Endodermal cell (in vitro differentiated cells): ENCODE measurements at regions not wholly inside any gene's neighbourhood (a gene's known extent, or its start where the extent isn't known, plus 50 kb on each side); places are given as distances from the start of the nearest gene placed in this dataset.

Experiments used
- DNase-seq: peaks from one replicate; pipeline ENCODE4 v3.0.0-alpha.2; 2017
- H3K27ac ChIP-seq: 2 replicates; pipeline ENCODE4 v1.5.1; 2013; ENCODE audit warnings: mild to moderate bottlenecking, low read depth, low read length, moderate library complexity
- H3K27me3 ChIP-seq: 2 replicates; pipeline ENCODE4 v1.6.1; 2013; ENCODE audit warnings: mild to moderate bottlenecking, low read length, moderate library complexity; ENCODE audit not compliant: insufficient read depth, control insufficient read depth, poor library complexity, severe bottlenecking
- H3K36me3 ChIP-seq: 2 replicates; pipeline ENCODE4 v1.7.0; 2013; ENCODE audit warnings: mild to moderate bottlenecking, low read length, moderate library complexity; ENCODE audit not compliant: control insufficient read depth, insufficient read depth
- H3K4me1 ChIP-seq: one replicate; pipeline ENCODE4 v1.7.0; 2013; ENCODE audit warnings: low read length; ENCODE audit not compliant: control insufficient read depth, insufficient read depth
- H3K4me3 ChIP-seq: 2 replicates; pipeline ENCODE4 v1.5.1; 2013; ENCODE audit warnings: mild to moderate bottlenecking, low read length, moderate library complexity
- H3K9ac ChIP-seq: 2 replicates; pipeline ENCODE4 v1.6.1; 2013; ENCODE audit warnings: mild to moderate bottlenecking, low read length, moderate library complexity; ENCODE audit not compliant: poor library complexity, severe bottlenecking; ENCODE audit errors: extremely low read depth
- H3K9me3 ChIP-seq: 2 replicates; pipeline ENCODE4 v1.6.1; 2013; ENCODE audit warnings: mild to moderate bottlenecking, low read length, moderate library complexity; ENCODE audit not compliant: control insufficient read depth
- H3K27ac Mint-ChIP-seq: 2 replicates; pipeline ENCODE4 v1.8.0; 2020; ENCODE audit warnings: mixed read lengths
- H3K27me3 Mint-ChIP-seq: 2 replicates; pipeline ENCODE4 v1.8.0; 2021; ENCODE audit warnings: mild to moderate bottlenecking, mixed read lengths; ENCODE audit not compliant: insufficient read depth
- H3K36me3 Mint-ChIP-seq: 2 replicates; pipeline ENCODE4 v1.8.0; 2020; ENCODE audit warnings: low read depth, mixed read lengths
- H3K4me1 Mint-ChIP-seq: 2 replicates; pipeline ENCODE4 v1.8.0; 2020; ENCODE audit warnings: mixed read lengths
- H3K4me3 Mint-ChIP-seq: 2 replicates; pipeline ENCODE4 v1.8.0; 2020; ENCODE audit warnings: mild to moderate bottlenecking, moderate library complexity, mixed read lengths
- H3K9me3 Mint-ChIP-seq: 2 replicates; pipeline ENCODE4 v1.8.0; 2020; ENCODE audit warnings: mild to moderate bottlenecking, mixed read lengths
- WGBS, 2 experiments: methylation state at CpG; one replicate each; pipeline versions ENCODE4 v1.1.5 to v1.1.7; 2013; ENCODE audit warnings: missing lambda C conversion rate in 2 of 2, mixed read lengths in 1 of 2; ENCODE audit not compliant: insufficient coverage in 1 of 2, insufficient read length in 1 of 2; 5-methylcytosine and 5-hydroxymethylcytosine counted together
- TF ChIP-seq, protein P1 (sequence below): fragments of 200-600 bp; sonication (generic); conservative IDR thresholded peaks from 2 replicates; pipeline ENCODE4 v1.5.0; 2021; ENCODE audit warnings: antibody characterized with exemption, mild to moderate bottlenecking

DNA sequence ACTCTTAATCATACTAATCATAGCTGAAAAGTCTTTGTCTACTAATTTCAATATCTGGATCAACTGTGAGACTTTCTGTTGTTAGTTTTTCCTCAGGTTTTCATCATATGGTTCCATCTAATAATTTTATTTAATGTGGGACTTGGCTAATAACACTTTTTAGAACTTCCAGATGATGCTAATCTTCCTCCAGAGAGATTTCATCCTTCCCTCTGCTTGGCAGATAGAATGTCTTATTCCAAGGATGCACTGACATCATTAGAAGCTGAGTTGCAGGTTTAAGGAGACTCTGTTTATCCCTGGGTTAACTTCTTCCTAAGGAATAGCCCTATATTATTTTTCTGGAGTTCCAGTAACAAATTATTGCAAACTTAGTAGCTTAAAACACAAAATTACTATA is 325.6 kb downstream of the COG6 start:
- H3K4me3 ChIP-seq: no peak overlapping the region
- Mint-ChIP-seq H3K36me3 (no peaks in the 10 kb centered on the region), H3K9me3 (no peaks in the 10 kb centered on the region), H3K4me1 (peaks cover 3% of the 10 kb centered on the region), H3K4me3 (no peak overlapping the region), H3K27me3 (peaks cover 2% of the 10 kb centered on the region), H3K27ac (no peak overlapping the region)
- H3K4me1 ChIP-seq: no peaks in the 10 kb centered on the region
- H3K9me3 ChIP-seq: no peaks in the 10 kb centered on the region
- H3K27ac ChIP-seq: no peak overlapping the region
- H3K27me3 ChIP-seq: no peaks in the 10 kb centered on the region
- no peak for DNase-seq
- no peak overlapping the region for H3K9ac ChIP-seq
- H3K36me3 ChIP-seq: no peaks in the 10 kb centered on the region
- TF ChIP-seq, protein P1, sequence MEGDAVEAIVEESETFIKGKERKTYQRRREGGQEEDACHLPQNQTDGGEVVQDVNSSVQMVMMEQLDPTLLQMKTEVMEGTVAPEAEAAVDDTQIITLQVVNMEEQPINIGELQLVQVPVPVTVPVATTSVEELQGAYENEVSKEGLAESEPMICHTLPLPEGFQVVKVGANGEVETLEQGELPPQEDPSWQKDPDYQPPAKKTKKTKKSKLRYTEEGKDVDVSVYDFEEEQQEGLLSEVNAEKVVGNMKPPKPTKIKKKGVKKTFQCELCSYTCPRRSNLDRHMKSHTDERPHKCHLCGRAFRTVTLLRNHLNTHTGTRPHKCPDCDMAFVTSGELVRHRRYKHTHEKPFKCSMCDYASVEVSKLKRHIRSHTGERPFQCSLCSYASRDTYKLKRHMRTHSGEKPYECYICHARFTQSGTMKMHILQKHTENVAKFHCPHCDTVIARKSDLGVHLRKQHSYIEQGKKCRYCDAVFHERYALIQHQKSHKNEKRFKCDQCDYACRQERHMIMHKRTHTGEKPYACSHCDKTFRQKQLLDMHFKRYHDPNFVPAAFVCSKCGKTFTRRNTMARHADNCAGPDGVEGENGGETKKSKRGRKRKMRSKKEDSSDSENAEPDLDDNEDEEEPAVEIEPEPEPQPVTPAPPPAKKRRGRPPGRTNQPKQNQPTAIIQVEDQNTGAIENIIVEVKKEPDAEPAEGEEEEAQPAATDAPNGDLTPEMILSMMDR: no peak

DNA sequence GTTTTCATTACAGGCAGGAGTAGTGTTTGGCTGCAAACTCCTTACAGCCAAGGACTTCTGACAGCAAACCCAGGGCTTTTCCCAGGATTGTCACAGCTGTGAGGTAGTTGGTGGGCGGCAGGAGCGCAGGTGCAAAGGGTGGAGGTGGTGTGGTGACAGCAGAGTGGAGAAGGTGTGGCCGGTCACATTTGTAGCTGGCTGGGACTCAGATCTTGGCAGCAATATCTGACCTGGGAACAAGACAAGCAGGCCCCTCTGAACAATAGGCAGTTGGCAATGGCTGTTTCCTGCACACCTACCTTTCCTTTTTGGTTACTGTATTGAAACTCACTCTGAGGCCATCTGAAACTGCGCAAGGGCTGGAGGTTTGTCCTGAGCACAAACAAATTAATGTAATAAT is 327.3 kb downstream of the COG6 start:
- H3K9me3 ChIP-seq: no peaks in the 10 kb centered on the region
- TF ChIP-seq, protein P1: no peak
- WGBS, 2 experiments: 82 to 85% methylated on average over 1 to 4 of the region's 4 CpGs
- H3K4me3 Mint-ChIP-seq: no peak overlapping the region
- H3K36me3 ChIP-seq: no peaks in the 10 kb centered on the region
- H3K36me3 Mint-ChIP-seq: no peaks in the 10 kb centered on the region
- H3K27ac Mint-ChIP-seq: no peak overlapping the region
- peaks cover 2% of the 10 kb centered on the region for H3K27me3 Mint-ChIP-seq
- H3K27me3 ChIP-seq: no peaks in the 10 kb centered on the region
- no peak overlapping the region for H3K9ac ChIP-seq
- no peaks in the 10 kb centered on the region for H3K9me3 Mint-ChIP-seq
- H3K27ac ChIP-seq: no peak overlapping the region
- no peaks in the 10 kb centered on the region for H3K4me1 Mint-ChIP-seq
- H3K4me3 ChIP-seq: no peak overlapping the region
- H3K4me1 ChIP-seq: no peaks in the 10 kb centered on the region
- no peak for DNase-seq

DNA sequence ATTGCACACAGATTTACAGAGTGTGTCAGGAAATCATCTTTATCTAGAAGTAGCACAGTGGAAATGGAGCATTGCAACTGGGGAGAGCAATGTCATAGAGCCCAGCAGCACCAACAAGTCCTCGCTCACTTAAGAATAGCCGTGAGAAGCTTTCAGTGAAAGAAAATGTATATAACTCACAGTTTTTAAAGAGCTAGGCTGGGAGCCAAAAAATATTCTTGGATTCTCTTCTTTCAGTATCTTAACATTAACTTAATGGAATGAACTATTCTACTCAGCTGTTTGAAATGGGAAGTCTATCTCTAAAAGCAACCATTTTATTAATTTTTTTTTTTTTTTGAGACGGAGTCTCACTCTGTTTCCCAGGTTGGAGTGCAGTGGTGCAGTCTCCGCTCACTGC is 329.6 kb downstream of the COG6 start:
- Mint-ChIP-seq H3K4me1 (no peaks in the 10 kb centered on the region), H3K4me3 (no peak overlapping the region), H3K36me3 (no peaks in the 10 kb centered on the region), H3K9me3 (no peaks in the 10 kb centered on the region), H3K27me3 (peaks cover 2% of the 10 kb centered on the region), H3K27ac (no peak overlapping the region)
- 91 to 96% methylated on average over 2 to 4 of the region's 4 CpGs for WGBS, 2 experiments
- no peak for DNase-seq
- H3K4me3 ChIP-seq: no peak overlapping the region
- no peaks in the 10 kb centered on the region for H3K4me1 ChIP-seq
- H3K27me3 ChIP-seq: no peaks in the 10 kb centered on the region
- TF ChIP-seq, protein P1: no peak
- H3K27ac ChIP-seq: no peak overlapping the region
- H3K9ac ChIP-seq: no peak overlapping the region
- no peaks in the 10 kb centered on the region for H3K36me3 ChIP-seq
- H3K9me3 ChIP-seq: no peaks in the 10 kb centered on the region
